ENCODE measurements at regions not wholly inside any gene's neighbourhood (a gene's known extent, or its start where the extent isn't known, plus 50 kb on each side); places are given as distances from the start of the nearest gene placed in this dataset.
"Not testable (repeated sequence)": the region's sequence is repeated elsewhere in the genome, so short reads cannot be mapped to it uniquely, and the experiment has no call there.

DNA sequence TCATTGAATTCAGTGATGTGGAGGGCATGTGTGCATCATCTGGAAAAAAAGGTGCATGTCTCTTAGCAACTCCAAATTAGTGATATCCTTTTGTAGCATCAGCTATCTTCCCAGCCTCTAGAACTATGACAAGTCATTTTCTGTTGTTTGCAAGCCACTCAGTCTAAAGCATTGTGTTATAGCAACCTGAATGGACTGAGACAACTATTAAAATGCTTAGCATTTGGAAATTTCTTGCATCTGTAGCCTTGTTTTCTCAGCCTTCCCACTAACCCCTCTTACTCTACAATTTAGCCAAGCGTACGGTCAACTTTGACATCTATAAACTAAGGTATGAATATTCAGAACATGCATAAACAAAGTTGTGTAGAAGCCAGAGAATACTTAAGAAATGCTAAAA lies 777.1 kb upstream of the CDH18 start:
- DNase-seq, result not testable (repeated sequence)

DNA sequence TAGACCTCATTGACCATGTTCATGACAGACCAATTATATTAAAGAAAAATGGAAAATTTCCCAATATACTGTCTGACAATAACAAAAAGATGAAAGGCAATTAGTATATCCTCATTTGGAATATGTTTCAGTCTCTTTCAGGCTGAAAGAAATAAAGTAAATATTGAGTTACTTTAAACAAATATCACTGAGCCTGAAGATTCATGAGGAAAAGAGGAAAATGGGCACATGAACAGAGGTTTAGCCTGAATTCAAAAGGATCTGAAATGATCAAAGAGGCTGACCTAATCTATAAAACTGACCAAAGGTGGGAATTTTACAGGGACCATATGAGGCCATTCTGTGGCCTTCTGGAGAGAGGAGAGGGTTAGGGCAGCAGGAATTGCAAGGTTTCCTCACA lies 771.5 kb upstream of the CDH18 start:
- DNase-seq, result not testable (repeated sequence)

DNA sequence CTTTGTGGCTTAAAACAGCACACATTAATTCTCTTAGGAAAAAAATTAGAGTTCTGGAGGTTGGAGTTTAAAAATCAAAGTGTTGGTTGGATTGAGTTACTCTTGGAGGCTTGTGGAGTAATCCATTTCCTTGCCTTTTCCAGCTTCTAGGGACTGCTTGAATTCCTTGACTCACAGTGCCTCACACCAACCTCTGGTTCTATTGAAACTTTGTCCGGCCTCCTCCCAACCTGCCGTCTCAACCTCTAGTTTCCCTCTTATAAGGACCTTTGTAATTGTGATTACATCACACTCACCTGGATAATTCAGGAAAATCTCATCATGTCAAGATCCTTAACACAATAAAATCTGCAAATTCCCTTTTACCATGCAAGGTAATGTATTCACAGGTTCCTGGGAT lies 764.2 kb upstream of the CDH18 start:
- DNase-seq, result not testable (repeated sequence)

DNA sequence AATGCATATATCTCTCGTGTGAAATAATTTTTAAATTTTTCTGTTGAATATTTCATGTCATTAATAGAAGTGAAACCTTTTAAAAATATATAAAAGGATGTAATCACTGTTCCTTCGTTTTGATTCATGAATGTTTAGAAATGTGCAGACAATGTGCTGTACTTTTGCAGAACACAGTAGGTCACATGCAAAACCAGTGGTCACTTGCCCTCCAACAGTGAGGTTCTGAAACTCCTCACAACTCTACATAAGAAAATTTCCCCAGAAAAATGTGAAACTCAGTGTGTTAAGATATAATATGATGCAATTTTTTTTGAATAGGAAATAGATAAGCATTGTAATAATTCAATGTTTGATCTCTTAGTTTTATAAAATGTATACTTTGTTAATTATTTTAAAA lies 747.7 kb upstream of the CDH18 start:
- DNase-seq, result not testable (repeated sequence)

DNA sequence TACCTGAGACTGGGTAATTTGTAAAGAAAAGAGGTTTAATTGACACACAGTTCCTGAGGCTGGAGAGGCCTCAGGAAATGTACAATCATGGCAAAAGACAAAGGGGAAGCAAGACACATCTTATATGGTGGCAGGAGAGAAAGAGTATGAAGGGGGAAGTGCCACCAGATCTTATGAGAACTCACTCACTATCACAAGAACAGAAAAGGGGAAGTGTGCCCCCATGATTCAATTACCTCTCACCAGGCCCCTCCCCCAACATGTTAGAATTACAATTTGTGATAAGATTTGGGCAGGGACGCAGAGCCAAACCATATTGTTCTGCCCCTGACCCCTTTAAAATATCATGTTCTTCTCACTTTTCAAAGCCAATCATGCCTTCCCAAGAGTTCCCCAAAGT lies 744.2 kb upstream of the CDH18 start:
- DNase-seq, result not testable (repeated sequence)

DNA sequence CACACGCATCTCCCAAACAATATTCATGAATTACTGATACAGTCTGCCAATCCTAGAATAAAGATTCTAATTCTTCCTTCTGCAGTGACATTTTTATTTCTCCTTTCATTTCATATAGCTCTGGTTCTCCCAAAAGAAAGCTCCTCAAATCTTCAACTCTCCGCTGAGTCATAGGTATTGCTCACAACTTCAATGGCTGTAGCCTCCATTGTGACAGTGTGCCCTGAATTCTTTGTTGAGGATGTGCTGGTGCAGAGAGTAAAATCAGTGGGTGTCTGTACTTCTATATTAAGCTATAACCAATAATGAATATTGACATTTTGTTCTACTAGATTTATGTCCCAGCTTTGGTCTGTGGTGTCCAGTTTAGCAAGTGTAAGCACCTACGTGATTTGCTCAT lies 733.3 kb upstream of the CDH18 start:
- DNase-seq, result not testable (repeated sequence)

DNA sequence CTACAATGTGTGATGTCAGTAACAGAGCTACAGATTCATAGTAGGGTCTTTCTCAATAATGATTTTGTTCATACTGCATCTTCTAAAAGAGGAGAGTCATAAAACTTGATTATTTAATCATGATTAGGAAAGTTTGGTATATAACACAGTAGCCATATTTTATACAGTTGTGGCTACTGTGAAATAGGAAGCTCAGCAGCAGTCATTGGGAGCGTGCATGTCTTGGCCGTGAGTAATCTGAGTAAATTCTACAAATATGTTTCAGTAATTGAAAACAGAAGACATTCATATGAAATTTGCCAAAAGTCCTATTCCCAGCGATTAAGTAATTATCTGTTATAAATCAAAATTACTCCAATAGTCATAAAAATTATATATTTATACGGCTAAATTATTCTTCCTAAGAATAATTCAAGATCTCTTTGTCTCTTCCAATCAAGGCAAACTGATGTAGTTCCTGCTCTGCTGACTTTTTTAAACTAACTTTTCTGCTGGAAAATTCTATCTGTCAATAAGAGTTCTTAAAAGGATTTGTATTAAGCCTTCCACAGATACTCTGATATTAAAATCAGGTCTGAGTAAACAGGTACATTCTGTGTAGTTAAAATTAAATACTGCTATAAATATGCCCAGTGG lies 723.6 kb upstream of the CDH18 start:
- not testable (repeated sequence) for DNase-seq

DNA sequence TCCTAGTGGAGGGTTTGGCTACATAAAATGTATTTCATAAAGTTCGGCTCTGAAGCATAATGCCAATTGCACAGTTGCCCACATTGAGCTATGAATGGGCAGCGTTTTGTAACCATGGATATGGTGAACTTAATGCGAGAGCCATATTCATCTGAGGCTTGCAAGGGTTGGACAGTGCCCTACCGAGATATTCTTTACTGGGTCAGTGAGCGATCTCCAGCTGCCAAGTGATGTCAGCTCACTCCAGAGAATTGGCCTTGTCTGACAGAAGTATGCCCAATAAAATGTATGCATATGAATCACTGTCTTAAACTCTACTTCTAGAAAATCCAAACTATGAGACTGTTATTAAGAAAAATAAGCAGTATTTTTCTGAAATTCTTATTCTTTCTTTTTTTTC lies 719.6 kb upstream of the CDH18 start:
- DNase-seq, result not testable (repeated sequence)

DNA sequence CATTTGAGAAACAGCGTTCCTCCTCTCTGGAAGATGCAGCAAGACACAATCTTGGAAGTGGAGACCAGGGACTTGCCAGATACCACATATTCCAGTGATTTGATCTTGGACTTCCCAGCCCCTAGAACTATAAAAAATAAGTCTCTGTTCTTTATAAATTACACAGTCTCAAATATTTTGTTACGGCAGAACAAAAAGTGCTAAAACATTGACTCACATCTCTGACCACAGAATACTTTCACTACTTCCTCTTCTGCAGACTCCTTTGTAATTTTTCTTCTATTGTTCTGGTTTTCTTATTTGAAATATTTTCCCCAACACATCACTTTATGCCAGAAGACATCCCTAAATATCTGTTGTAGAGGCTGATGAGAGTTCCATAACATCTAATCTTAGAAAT lies 706.1 kb upstream of the CDH18 start:
- DNase-seq, result no peak

DNA sequence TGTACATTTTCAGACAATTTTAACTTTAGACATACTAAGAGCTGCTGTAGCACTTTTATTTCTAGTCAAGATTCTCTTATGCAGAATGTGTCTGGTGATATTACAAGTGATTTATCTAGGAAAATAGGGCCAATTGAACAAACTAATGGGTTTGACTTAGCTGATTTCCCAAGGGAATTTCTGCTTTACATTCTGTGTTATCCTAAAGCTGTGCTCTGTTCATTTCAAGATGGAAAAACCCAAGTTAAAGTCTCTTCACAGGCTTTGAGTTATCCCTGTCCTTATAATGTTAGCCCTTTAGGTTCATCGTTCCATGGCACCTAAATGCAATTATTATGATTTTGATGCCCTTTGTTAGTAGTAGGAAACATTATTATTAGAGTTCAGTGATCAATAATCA lies 704.9 kb upstream of the CDH18 start:
- DNase-seq, result no peak

DNA sequence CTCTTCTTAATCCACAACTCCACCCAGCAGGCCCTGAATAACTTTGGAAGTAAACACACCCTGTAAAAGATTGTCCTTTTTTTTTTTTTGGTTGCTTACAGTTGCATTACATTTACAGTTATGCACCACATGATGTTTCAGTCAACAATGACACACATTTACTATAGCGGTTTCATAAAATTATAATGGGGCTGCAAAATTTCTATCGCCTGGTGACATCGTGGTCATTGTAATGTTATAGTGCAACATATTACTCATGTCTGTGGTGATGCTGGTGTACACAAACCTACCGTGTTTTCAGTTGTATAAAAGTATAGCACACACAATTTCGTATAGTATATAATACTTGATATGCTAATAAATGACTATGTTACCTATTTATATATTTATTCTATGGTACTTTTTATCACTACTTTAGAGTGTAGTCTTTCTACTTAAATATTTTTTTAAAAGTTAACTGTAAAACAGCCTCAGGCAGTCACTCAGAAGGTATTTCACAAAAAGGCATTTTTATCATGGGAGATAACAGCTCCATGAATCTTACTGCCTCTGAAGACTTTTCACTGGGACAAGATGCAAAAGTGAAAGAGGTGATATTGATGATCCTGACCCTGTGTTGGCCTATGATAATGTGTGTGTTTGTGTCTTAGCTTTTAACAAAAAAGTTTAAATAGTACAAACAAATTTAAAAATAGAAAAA lies 695.4 kb upstream of the CDH18 start:
- no peak for DNase-seq

DNA sequence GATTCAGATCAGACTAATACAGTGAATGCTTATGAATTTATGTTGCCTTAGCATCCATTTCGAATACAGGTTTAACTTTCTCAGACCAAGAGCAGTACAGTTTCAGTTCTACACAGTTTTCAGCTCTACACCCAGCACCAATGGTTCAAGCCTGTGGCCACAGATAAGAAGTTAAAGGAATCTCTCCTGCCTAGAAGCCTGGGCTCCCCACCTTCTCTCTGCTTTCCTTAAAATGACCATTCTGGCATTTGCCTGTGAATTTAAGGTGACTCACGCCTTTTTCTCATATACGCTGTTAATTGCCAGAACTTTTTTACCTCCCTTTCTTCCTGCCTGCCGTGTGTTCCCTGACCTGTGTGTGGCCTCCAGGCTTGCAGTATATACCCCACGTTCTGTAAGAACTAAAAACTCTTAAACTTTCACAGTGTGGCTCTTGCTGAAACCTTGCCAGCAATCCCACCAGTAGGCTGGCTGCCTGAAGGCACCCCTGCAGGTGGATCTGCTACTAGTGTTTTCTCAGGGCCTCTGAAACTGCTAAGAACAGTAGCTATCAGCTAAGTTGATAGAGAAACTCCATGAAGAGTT lies 692.8 kb upstream of the CDH18 start:
- no peak for DNase-seq

DNA sequence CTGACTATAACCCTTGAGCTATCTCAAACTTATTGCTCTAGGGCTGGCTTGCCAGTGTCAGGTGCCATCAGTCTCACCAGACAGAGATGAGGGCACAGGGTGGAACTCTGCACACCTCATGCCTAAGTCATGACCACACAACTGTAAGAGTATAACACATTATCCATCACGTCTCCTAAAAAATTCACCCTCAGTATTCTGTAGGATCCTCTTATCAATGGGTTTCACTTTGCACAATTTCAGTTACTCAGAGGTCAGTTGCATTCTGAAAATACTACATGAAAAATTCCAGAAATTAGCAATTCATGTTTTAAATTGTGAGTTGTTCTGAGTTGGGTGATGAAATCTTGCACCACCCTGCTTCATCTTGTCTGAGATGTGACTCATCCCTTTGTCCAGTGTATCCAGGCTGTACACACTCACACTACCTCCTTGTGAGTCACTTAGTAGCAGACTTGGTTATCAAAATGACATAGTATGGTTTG lies 690.9 kb upstream of the CDH18 start:
- no peak for DNase-seq

DNA sequence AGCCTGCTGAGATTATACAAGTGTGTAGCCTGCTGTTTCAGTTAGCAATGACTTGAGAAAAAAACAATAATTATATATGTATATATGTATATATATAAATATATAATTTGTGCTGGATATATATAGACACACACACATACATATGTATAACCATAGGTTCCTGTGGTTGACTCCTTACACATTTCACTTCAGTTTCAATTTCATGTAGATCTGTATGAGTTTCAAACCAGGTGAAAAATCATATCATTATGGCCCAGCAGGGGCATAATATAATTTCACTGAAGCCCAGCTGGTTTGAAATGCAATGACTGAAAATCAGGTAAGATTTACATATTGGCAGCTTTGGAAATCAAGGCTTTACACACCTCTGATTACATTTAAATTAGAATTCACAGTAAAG lies 690.4 kb upstream of the CDH18 start:
- DNase-seq, result no peak

DNA sequence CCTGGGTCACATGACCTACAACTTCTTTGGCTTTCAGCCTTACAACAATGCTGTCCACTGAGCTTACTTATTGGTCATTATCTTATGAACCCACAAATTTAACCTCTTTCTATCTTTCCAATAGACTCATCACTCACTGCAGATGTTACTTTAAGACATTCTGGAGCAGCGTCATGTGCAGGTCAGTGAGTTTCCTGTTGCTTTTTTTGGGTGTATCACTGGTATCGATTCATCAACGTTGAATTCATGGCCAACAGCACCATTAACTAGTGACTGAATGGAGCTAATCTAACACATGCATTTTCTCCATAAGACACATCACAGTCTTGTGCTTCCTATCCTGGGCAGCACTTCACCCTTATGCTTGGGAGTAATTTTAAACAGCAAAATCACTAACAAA lies 672.6 kb upstream of the CDH18 start:
- no peak for DNase-seq

DNA sequence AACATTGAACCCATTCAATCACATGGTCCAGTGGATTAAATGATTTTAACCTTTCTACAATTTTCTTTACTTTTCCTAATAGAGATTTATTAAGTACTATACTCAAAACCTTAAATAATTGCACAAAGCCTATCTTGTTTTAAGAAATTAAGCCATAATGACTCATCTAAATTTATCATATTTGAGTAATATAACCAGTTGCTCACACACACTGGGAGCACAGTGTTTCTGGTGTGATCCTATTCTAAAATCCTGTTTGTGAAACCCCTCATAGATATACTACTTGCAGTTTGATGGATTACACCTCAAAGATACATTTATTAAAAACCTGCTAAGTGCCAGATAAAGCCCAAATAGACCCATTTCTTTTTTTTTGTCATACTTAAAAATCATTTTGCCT lies 668.3 kb upstream of the CDH18 start:
- DNase-seq, result no peak

DNA sequence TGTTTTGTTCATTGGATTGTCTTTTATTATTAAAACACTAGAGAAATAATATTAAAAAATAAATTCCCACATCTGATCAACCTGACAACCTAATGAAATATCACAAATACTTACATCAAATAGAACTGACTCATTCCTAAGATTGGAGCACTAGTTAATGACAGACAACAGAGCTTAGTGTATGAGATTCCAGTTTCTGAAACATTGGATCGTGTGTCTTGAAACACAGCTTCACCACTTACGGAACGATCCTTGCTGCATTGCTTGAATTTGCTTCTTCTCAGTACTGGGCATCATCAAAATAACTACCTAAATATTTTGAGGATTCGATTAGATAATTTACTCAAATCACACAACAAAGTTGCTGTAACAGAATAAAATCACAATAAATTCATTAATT lies 667.2 kb upstream of the CDH18 start:
- DNase-seq, result no peak

DNA sequence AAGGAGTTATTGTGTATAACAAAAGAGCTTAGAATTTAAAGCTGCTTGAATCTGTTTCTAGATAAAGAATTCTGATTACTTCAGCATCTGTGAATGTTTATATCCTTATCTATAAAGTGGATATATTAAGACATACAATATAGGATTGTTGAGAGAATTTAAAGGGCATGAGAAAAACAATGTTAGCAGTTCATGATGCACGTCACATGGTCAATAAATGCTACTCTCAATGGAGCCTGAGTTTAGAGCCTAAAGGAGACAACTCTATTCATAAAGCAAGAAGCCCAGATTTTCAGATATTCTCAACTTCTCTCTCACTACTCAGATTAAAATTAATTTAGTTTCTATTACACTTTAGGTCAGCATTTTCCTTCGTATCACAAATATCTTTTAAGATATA lies 666.7 kb upstream of the CDH18 start:
- no peak for DNase-seq

DNA sequence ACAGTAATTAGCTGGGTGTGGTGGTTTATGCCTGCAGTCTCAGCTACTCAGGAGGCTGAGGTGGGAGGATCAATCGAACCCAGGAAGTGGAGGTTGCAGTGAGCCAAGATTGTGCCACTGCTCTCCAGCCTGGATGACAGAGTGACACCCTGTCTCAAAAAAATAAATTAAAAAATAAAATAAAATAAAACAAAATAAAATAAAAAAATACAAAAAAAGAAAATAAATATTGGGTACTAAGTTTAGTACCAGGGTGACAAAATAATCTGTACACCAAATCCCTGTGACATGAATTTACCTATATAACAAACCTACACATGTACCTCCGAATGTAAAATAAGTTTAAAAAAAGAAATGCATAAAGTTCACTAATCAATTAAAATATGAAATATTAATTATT lies 666.0 kb upstream of the CDH18 start:
- DNase-seq, result no peak

DNA sequence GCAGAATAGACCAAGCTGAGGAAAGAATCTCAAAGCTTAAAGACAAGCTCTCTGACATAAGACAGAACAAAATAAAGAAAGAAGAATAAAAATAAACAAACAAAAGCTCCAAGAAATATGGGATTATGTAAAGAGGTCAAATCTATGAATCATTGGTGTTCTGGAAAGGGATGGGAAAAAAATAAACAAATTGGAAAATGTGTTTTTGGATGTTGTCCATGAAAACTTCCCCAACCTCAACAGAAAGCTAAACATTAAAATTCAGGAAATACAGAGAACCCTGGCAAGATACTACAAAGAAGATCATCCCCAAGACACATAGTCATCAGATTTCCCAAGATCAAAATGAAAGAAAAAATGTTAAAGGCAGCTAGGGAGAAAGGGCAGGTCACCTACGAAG lies 662.0 kb upstream of the CDH18 start:
- DNase-seq, result no peak

DNA sequence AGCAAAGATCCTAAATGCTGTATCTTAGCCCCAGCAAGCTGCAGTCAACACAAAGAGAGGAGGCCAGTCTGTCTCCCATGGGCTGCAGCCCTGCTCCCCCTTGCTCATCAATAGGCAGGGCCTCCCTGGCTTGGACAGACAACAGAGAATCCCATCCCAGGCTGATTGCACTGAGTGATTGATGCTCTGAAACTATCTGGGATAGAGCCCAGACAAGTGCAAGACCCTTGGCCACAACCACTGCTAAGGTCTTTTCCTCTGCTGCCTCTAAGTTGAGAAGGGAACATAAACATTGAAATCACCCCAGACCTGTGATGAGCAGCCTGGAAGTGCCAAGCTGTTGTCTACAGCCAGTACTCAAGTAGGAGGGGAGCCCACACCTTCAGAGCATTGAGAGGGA lies 661.0 kb upstream of the CDH18 start:
- no peak for DNase-seq

DNA sequence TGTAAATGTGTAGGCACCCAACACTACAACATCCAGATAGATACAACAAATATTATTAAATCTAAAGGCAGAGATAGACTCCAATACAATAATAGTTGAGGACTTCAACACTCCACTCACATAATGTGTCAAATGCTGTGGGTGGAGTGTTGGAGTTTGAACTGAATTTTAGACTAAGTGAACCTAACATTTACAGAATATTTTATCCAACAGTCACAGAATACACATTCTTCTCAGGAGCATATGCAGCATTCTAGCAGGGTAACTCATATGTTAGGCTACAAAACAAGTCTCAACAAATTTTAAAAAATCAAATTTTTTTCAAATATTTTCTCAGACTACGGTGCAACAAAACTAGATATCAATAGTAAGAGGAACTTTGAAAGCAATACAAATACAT lies 648.7 kb upstream of the CDH18 start:
- no peak for DNase-seq

DNA sequence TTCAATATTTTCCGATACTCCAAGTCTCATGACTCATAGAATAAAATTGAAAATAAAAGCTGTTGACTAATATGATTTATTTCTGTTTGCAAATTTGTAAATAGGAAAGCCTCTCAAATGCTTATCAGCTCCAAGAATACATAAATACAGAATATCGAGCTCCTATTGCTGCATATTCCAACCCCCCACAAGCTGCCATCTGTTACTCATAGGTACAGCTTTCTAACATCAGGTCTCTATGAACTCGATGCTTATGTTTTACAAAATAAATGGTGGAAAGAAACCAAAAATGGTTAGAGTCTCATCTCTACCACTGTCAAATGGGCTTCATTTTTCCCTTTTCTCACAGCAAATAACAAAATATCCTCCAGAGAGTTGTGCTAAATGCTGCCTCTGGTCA lies 631.6 kb upstream of the CDH18 start:
- DNase-seq, result no peak

DNA sequence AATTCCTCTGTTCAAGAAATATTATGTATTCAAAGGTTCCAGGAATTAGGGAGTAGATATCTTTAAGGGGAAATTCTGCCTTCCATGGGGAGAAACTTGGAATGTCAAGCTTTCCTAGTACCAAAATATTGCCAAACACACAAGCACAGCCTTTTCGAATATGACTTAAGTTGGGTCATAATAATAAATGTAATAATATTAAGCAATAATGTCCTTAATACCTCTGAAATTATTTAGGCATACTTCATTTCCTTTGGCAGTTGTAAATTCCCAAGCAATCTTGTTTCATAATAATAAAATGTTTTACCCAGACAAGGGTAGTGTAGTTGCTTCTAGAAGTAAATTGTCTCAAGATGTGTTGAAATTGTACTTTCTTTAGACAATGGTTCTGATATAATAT lies 630.3 kb upstream of the CDH18 start:
- DNase-seq, result no peak

DNA sequence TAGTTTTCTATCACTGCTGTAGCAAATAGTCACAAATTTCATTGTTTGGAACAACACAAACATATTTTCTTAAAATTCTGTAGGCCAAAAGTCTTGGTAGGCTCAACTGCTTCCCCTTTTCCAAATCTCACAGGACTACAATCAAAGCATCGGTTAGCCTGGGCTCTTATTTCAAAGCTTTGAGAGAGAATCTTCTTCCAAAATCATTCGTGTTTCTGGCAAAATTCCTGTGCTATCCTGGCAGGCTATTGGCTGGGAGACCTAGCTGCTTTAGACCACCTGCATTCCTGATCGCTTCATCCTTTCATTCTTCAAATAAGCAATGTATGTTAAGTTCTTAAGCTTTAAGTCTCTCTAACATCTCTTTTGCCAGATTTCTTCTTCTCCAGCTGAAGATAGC lies 629.8 kb upstream of the CDH18 start:
- DNase-seq, result no peak

Data from activated effector memory CD4-positive, alpha-beta T cell treated with anti-CD3 and anti-CD28 coated beads, Interleukin-2, amount 50 U/mL, for 16 hours (primary cell).